ENCODE measurements at regions not wholly inside any gene's neighbourhood (a gene's known extent, or its start where the extent isn't known, plus 50 kb on each side); places are given as distances from the start of the nearest gene placed in this dataset.

GRCh38 chr15:96414875-96415274 is 84.4 kb downstream of the NR2F2 start:
- DNase-seq (ENCODE audit: extremely low read depth, low read depth), result no peak

GRCh38 chr15:96415513-96416217 is 85.2 kb downstream of the NR2F2 start:
- no peak for DNase-seq (ENCODE audit: extremely low read depth, low read depth)

- no peak for DNase-seq (ENCODE audit: extremely low read depth, low read depth)
These were observed 85.9 kb downstream of the NR2F2 start for GRCh38 chr15:96416218-96416933.

- no peak for DNase-seq (ENCODE audit: extremely low read depth, low read depth)
These were observed 86.6 kb downstream of the NR2F2 start for GRCh38 chr15:96416934-96417759.

GRCh38 chr15:96417760-96418130 is 87.2 kb downstream of the NR2F2 start:
- no peak for DNase-seq (ENCODE audit: extremely low read depth, low read depth)

GRCh38 chr15:96418146-96418545 is 87.6 kb downstream of the NR2F2 start:
- DNase-seq (ENCODE audit: extremely low read depth, low read depth), result no peak

GRCh38 chr15:96421178-96421601 is 90.7 kb downstream of the NR2F2 start:
- DNase-seq (ENCODE audit: extremely low read depth, low read depth), result no peak

GRCh38 chr15:96422125-96422524 is 91.6 kb downstream of the NR2F2 start:
- no peak for DNase-seq (ENCODE audit: extremely low read depth, low read depth)

GRCh38 chr15:96424674-96425073 is 94.2 kb downstream of the NR2F2 start:
- DNase-seq (ENCODE audit: extremely low read depth, low read depth), result no peak

GRCh38 chr15:96428742-96429141 is 98.2 kb downstream of the NR2F2 start:
- peak; percentile 27 for DNase-seq (ENCODE audit: extremely low read depth, low read depth)

- no peak for DNase-seq (ENCODE audit: extremely low read depth, low read depth)
These were observed 101.3 kb downstream of the NR2F2 start for GRCh38 chr15:96431786-96432185.

- DNase-seq (ENCODE audit: extremely low read depth, low read depth), result no peak
These were observed 104.5 kb downstream of the NR2F2 start for GRCh38 chr15:96435022-96435421.

- DNase-seq (ENCODE audit: extremely low read depth, low read depth), result no peak
These were observed 105.3 kb downstream of the NR2F2 start for GRCh38 chr15:96435841-96436240.

- no peak for DNase-seq (ENCODE audit: extremely low read depth, low read depth)
These were observed 110.5 kb downstream of the NR2F2 start for GRCh38 chr15:96440978-96441377.

- DNase-seq (ENCODE audit: extremely low read depth, low read depth), result no peak
These were observed 111.6 kb downstream of the NR2F2 start for GRCh38 chr15:96442076-96442475.

- DNase-seq (ENCODE audit: extremely low read depth, low read depth), result no peak
These were observed 114.4 kb downstream of the NR2F2 start for GRCh38 chr15:96444865-96445264.

GRCh38 chr15:96448923-96449322 is 118.4 kb downstream of the NR2F2 start:
- no peak for DNase-seq (ENCODE audit: extremely low read depth, low read depth)

- DNase-seq (ENCODE audit: extremely low read depth, low read depth), result no peak
These were observed 127.3 kb downstream of the NR2F2 start for GRCh38 chr15:96457841-96458240.

- DNase-seq (ENCODE audit: extremely low read depth, low read depth), result no peak
These were observed 129.6 kb downstream of the NR2F2 start for GRCh38 chr15:96460106-96460505.

- DNase-seq (ENCODE audit: extremely low read depth, low read depth), result no peak
These were observed 132.6 kb downstream of the NR2F2 start for GRCh38 chr15:96462768-96463750.
